GM12878 (cell line): ENCODE measurements at regions not wholly inside any gene's neighbourhood (a gene's known extent, or its start where the extent isn't known, plus 50 kb on each side); places are given as distances from the start of the nearest gene placed in this dataset.

Experiments used
- CTCF ChIP-seq, 3 experiments: IDR thresholded peaks in 2 of 3; conservative IDR thresholded peaks in 1 of 3; 2 replicates each; pipeline ENCODE4 v1.5.1; 2011; ENCODE audit warnings: low read depth in 3 of 3, low read length in 3 of 3, mild to moderate bottlenecking in 3 of 3, control low read depth in 2 of 3, moderate library complexity in 2 of 3, inconsistent platforms in 1 of 3, mixed read lengths in 1 of 3; ENCODE audit not compliant: control insufficient read depth in 2 of 3, insufficient read depth in 1 of 3; ENCODE audit errors: extremely low read depth in 1 of 3
- CUX1 ChIP-seq: IDR thresholded peaks from 2 replicates; pipeline ENCODE4 v1.6.1; 2012; ENCODE audit warnings: improper control_type of control experiment, low read depth, low read length; ENCODE audit not compliant: insufficient replicate concordance
- POLR2AphosphoS5 ChIP-seq: IDR thresholded peaks from 2 replicates; pipeline ENCODE4 v1.6.1; 2011; ENCODE audit warnings: mild to moderate bottlenecking, low read length, inconsistent platforms
- ZNF592 ChIP-seq: fragments of 450-650 bp; IDR thresholded peaks from 2 replicates; pipeline ENCODE4 v1.6.1; 2017; ENCODE audit warnings: mild to moderate bottlenecking, moderate library complexity

- no peak for TF ChIP-seq CUX1
- TF ChIP-seq POLR2AphosphoS5 = no peak
- TF ChIP-seq CTCF (IDR thresholded peaks at IDR 0.05 in 2 of 3, conservative IDR thresholded peaks at IDR 0.05 in 1 of 3; ENCODE audit: control insufficient read depth in 2 of 3, extremely low read depth in 1 of 3, insufficient read depth in 1 of 3, low read depth in 3 of 3, low read length in 3 of 3) = no peak
- TF ChIP-seq ZNF592 = no peak
These were observed 106.9 kb downstream of the PRL start (continued) for GRCh38 chr6:22189946-22190345.
